ENCODE measurements at regions not wholly inside any gene's neighbourhood (a gene's known extent, or its start where the extent isn't known, plus 50 kb on each side); places are given as distances from the start of the nearest gene placed in this dataset.
A peak's percentile ranks its signal among the peaks of the same experiment; 100 is the strongest.

GRCh38 chr3:132187746-132188145, 129.5 kb upstream of the ACP3 start:
- DNase-seq = no peak

GRCh38 chr3:132189601-132190000, 127.6 kb upstream of the ACP3 start:
- no peak for DNase-seq

- no peak for DNase-seq
Observed at GRCh38 chr3:132196113-132196512, 121.1 kb upstream of the ACP3 start.

- no peak for DNase-seq
Observed at GRCh38 chr3:132198516-132198915, 118.7 kb upstream of the ACP3 start.

GRCh38 chr3:132199451-132199850, 117.8 kb upstream of the ACP3 start:
- no peak for DNase-seq

GRCh38 chr3:132202586-132202985, 114.6 kb upstream of the ACP3 start:
- no peak for DNase-seq

GRCh38 chr3:132203889-132204596, 113.2 kb upstream of the ACP3 start:
- DNase-seq = no peak

- DNase-seq = no peak
Observed at GRCh38 chr3:132205609-132206008, 111.6 kb upstream of the ACP3 start.

GRCh38 chr3:132209855-132210254, 107.4 kb upstream of the ACP3 start:
- no peak for DNase-seq

GRCh38 chr3:132210476-132211346, 106.5 kb upstream of the ACP3 start:
- no peak for DNase-seq

GRCh38 chr3:132211896-132212295, 105.3 kb upstream of the ACP3 start:
- no peak for DNase-seq

GRCh38 chr3:132218817-132219755, 98.1 kb upstream of the ACP3 start:
- DNase-seq = no peak

GRCh38 chr3:132220986-132221385, 96.2 kb upstream of the ACP3 start:
- no peak for DNase-seq

GRCh38 chr3:132222868-132223538, 94.2 kb upstream of the ACP3 start:
- DNase-seq = peak in 5 of 56 donors; percentile 10 to 35 (median 17)

GRCh38 chr3:132225664-132226063, 91.5 kb upstream of the ACP3 start:
- no peak for DNase-seq

- DNase-seq = no peak
Observed at GRCh38 chr3:132228923-132229322, 88.3 kb upstream of the ACP3 start.

GRCh38 chr3:132229641-132230040, 87.6 kb upstream of the ACP3 start:
- DNase-seq = no peak

- DNase-seq = no peak
Observed at GRCh38 chr3:132230156-132231000, 86.8 kb upstream of the ACP3 start.

- no peak for DNase-seq
Observed at GRCh38 chr3:132231633-132232032, 85.6 kb upstream of the ACP3 start.

- DNase-seq = no peak
Observed at GRCh38 chr3:132232231-132232792, 84.9 kb upstream of the ACP3 start.

All from amygdala (tissue), 56 donors.